Keratinocyte (primary cell): ENCODE measurements at regions not wholly inside any gene's neighbourhood (a gene's known extent, or its start where the extent isn't known, plus 50 kb on each side); places are given as distances from the start of the nearest gene placed in this dataset.

Source experiments
- DNase-seq: peaks from one replicate; pipeline ENCODE4 v3.0.0-alpha.2; 2011; ENCODE audit warnings: low read depth, missing footprints, low spot score
- FAIRE-seq: peaks from 2 replicates; lab custom pipeline; 2011; peaks lifted over from hg19 to GRCh38; lab: Jason Lieb, UNC
- H2AFZ ChIP-seq: 2 replicates; pipeline ENCODE4 v1.6.0; 2012; ENCODE audit warnings: low read length, control low read depth, inconsistent platforms; ENCODE audit not compliant: control insufficient read depth
- H3K27ac ChIP-seq: 2 replicates; pipeline ENCODE4 v1.5.1; 2011; ENCODE audit warnings: low read length; ENCODE audit not compliant: control insufficient read depth, insufficient read depth
- H3K27me3 ChIP-seq: 3 replicates; pipeline ENCODE4 v1.6.0; 2011; ENCODE audit warnings: low read length; ENCODE audit not compliant: control insufficient read depth, insufficient read depth; ENCODE audit errors: extremely low read depth
- H3K36me3 ChIP-seq, 2 experiments: 2 replicates in 1 of 2; 3 replicates in 1 of 2; pipeline ENCODE4 v1.5.1; 2011; ENCODE audit warnings: low read length in 2 of 2, mild to moderate bottlenecking in 1 of 2; ENCODE audit not compliant: control insufficient read depth in 2 of 2, insufficient read depth in 2 of 2; ENCODE audit errors: extremely low read depth in 1 of 2
- H3K4me1 ChIP-seq: 3 replicates; pipeline ENCODE4 v1.5.1; 2011; ENCODE audit warnings: low read length; ENCODE audit not compliant: control insufficient read depth, insufficient read depth; ENCODE audit errors: extremely low read depth
- H3K4me2 ChIP-seq: 3 replicates; pipeline ENCODE4 v1.6.0; 2011; ENCODE audit warnings: low read depth, low read length; ENCODE audit not compliant: control insufficient read depth, insufficient read depth; ENCODE audit errors: extremely low read depth
- H3K4me3 ChIP-seq, 3 experiments: fragments of 200-600 bp in 1 of 3; sonication (generic) in 1 of 3; 2 replicates in 2 of 3; 3 replicates in 1 of 3; pipeline ENCODE4 v1.5.1; 2011 to 2016; ENCODE audit warnings: low read length in 3 of 3, mild to moderate bottlenecking in 3 of 3, control low read depth in 2 of 3, inconsistent platforms in 1 of 3, low read depth in 1 of 3, mixed read lengths in 1 of 3, mixed run types in 1 of 3, moderate library complexity in 1 of 3; ENCODE audit not compliant: control insufficient read depth in 2 of 3, insufficient read depth in 2 of 3; ENCODE audit errors: extremely low read depth in 1 of 3
- H3K79me2 ChIP-seq: 2 replicates; pipeline ENCODE4 v1.6.0; 2012; ENCODE audit warnings: low read length; ENCODE audit not compliant: control insufficient read depth, insufficient read depth
- H3K9ac ChIP-seq: 3 replicates; pipeline ENCODE4 v1.6.0; 2011; ENCODE audit warnings: low read length; ENCODE audit not compliant: control insufficient read depth, insufficient read depth; ENCODE audit errors: extremely low read depth
- H3K9me1 ChIP-seq: 3 replicates; pipeline ENCODE4 v1.6.0; 2011; ENCODE audit warnings: low read length; ENCODE audit not compliant: control insufficient read depth, insufficient read depth; ENCODE audit errors: extremely low read depth
- H3K9me3 ChIP-seq: 2 replicates; pipeline ENCODE4 v1.5.1; 2012; ENCODE audit warnings: low read depth, low read length; ENCODE audit not compliant: control insufficient read depth
- H4K20me1 ChIP-seq: 3 replicates; pipeline ENCODE4 v1.6.0; 2011; ENCODE audit warnings: low read length; ENCODE audit not compliant: control insufficient read depth, insufficient read depth; ENCODE audit errors: extremely low read depth
- CTCF ChIP-seq, 3 experiments: IDR thresholded peaks in 1 of 3; conservative IDR thresholded peaks in 1 of 3; optimal IDR thresholded peaks in 1 of 3; 2 replicates in 2 of 3; 3 replicates in 1 of 3; pipeline versions ENCODE3 to v1.5.1; 2011; ENCODE audit warnings: low read length in 3 of 3, mild to moderate bottlenecking in 3 of 3, moderate library complexity in 2 of 3, control low read depth in 1 of 3, inconsistent platforms in 1 of 3; ENCODE audit not compliant: insufficient read depth in 2 of 3; ENCODE audit errors: extremely low read depth in 1 of 3
- EZH2 ChIP-seq: IDR thresholded peaks from one replicate; pipeline ENCODE4 v1.6.1; 2012; ENCODE audit warnings: inconsistent platforms, mild to moderate bottlenecking, low read length, moderate library complexity
- dilution Hi-C: fragments of 300-500 bp; cut with MboI; formaldehyde crosslinking; loops from one replicate; pipeline ENCODE4 v1.7.0; 2020; ENCODE audit warnings: low sequenced_read_pairs; ENCODE audit not compliant: extremely low pct_ligation_motif_present

- H3K9me1 ChIP-seq = no peaks in the 10 kb centered on the region
- no peak overlapping the region for H3K4me2 ChIP-seq
- H3K79me2 ChIP-seq = no peaks in the 10 kb centered on the region
- TF ChIP-seq CTCF (optimal IDR thresholded peaks at IDR 0.05 in 1 of 3, IDR thresholded peaks at IDR 0.05 in 1 of 3, conservative IDR thresholded peaks at IDR 0.05 in 1 of 3; ENCODE audit: extremely low read depth in 1 of 3, insufficient read depth in 2 of 3, low read length in 3 of 3) (no peak), EZH2 (no peak)
- no peaks in the 10 kb centered on the region for H3K27me3 ChIP-seq
- no peak overlapping the region for H3K9ac ChIP-seq
- H4K20me1 ChIP-seq = no peaks in the 10 kb centered on the region
- FAIRE-seq (no peak), DNase-seq (no peak)
- H3K4me3 ChIP-seq = no peak overlapping the region
- dilution Hi-C loops = no loop called here
- H3K36me3 ChIP-seq = no peaks in the 10 kb centered on the region
- H3K4me1 ChIP-seq = no peaks in the 10 kb centered on the region
- H3K27ac ChIP-seq = no peak overlapping the region
- H2AFZ ChIP-seq = no peak overlapping the region
- H3K9me3 ChIP-seq = no peaks in the 10 kb centered on the region
Observed at GRCh38 chr2:22958308-22958707, 426.7 kb upstream of the KLHL29 start.

GRCh38 chr2:22967756-22968155 lies 417.2 kb upstream of the KLHL29 start:
- H3K9me1 ChIP-seq = no peaks in the 10 kb centered on the region
- TF ChIP-seq CTCF (optimal IDR thresholded peaks at IDR 0.05 in 1 of 3, IDR thresholded peaks at IDR 0.05 in 1 of 3, conservative IDR thresholded peaks at IDR 0.05 in 1 of 3; ENCODE audit: extremely low read depth in 1 of 3, insufficient read depth in 2 of 3, low read length in 3 of 3) (no peak), EZH2 (no peak)
- no peak overlapping the region for H3K9ac ChIP-seq
- FAIRE-seq (no peak), DNase-seq (no peak)
- H3K9me3 ChIP-seq = no peaks in the 10 kb centered on the region
- no peaks in the 10 kb centered on the region for H4K20me1 ChIP-seq
- no peaks in the 10 kb centered on the region for H3K4me1 ChIP-seq
- no peaks in the 10 kb centered on the region for H3K36me3 ChIP-seq
- H3K27ac ChIP-seq = no peak overlapping the region
- dilution Hi-C loops = no loop called here
- H3K27me3 ChIP-seq = no peaks in the 10 kb centered on the region
- H3K4me2 ChIP-seq = no peak overlapping the region
- no peak overlapping the region for H2AFZ ChIP-seq
- no peak overlapping the region for H3K4me3 ChIP-seq
- no peaks in the 10 kb centered on the region for H3K79me2 ChIP-seq
